Type B pancreatic cell (in vitro differentiated cells): ENCODE measurements at regions not wholly inside any gene's neighbourhood (a gene's known extent, or its start where the extent isn't known, plus 50 kb on each side); places are given as distances from the start of the nearest gene placed in this dataset.

Experiments
- DNase-seq: peaks from one replicate; pipeline ENCODE4 v3.0.0; 2021; ENCODE audit warnings: mixed read lengths; ENCODE audit not compliant: unreplicated experiment; ENCODE audit errors: extremely low spot score
- H3K27ac Mint-ChIP-seq: 2 replicates; pipeline ENCODE4 v1.8.0; 2021; ENCODE audit warnings: mild to moderate bottlenecking, mixed read lengths
- H3K27me3 Mint-ChIP-seq: 2 replicates; pipeline ENCODE4 v1.8.0; 2021; ENCODE audit warnings: mixed read lengths
- H3K36me3 Mint-ChIP-seq: 2 replicates; pipeline ENCODE4 v1.8.0; 2021; ENCODE audit warnings: mixed read lengths
- H3K4me1 Mint-ChIP-seq: one replicate; pipeline ENCODE4 v1.8.0; 2021; ENCODE audit warnings: mixed read lengths; ENCODE audit not compliant: unreplicated experiment
- H3K4me3 Mint-ChIP-seq: 2 replicates; pipeline ENCODE4 v1.8.0; 2021; ENCODE audit warnings: mild to moderate bottlenecking, mixed read lengths
- H3K9me3 Mint-ChIP-seq: 2 replicates; pipeline ENCODE4 v1.8.0; 2021; ENCODE audit warnings: mixed read lengths
- CTCF ChIP-seq: fragments of 200-600 bp; sonication (generic); conservative IDR thresholded peaks from 2 replicates; pipeline ENCODE4 v1.5.0; 2021; ENCODE audit warnings: antibody characterized with exemption, mild to moderate bottlenecking

- no peak for TF ChIP-seq CTCF
- Mint-ChIP-seq H3K27me3 (peaks cover 13% of the 10 kb centered on the region), H3K9me3 (peaks cover 4% of the 10 kb centered on the region), H3K4me1 (peaks cover 57% of the 10 kb centered on the region), H3K4me3 (no peak overlapping the region), H3K36me3 (peaks cover 9% of the 10 kb centered on the region), H3K27ac (no peak overlapping the region)
- DNase-seq = no peak
Observed at GRCh38 chr2:120940726-120941256, 205.1 kb downstream of the GLI2 start.

- no peak overlapping the region for H3K27ac Mint-ChIP-seq
- H3K27me3 Mint-ChIP-seq = peaks cover 18% of the 10 kb centered on the region
Observed at GRCh38 chr2:120941571-120942120, 206.0 kb downstream of the GLI2 start.

DNA sequence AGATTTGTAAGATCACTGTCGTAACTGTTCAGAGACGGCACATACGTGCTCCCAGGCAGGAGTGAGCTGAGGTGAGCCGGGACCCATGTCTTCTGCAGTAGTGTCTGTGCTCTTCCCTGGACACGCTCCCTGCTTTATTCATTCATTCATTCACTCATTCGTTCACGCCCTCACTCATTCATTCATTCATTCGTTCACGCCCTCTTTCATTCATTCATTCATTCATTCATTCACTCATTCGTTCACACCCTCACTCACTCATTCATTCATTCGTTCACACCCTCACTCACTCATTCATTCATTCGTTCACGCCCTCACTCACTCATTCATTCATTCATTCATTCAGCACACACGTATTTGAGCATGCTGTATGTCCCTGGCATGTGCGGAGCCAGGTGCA is 207.0 kb downstream of the GLI2 start:
- H3K9me3 Mint-ChIP-seq = peaks cover 4% of the 10 kb centered on the region
- H3K27me3 Mint-ChIP-seq = peaks cover 18% of the 10 kb centered on the region
- H3K36me3 Mint-ChIP-seq = peaks cover 9% of the 10 kb centered on the region
- peak overlapping the region; percentile 44 for H3K27ac Mint-ChIP-seq
- no peak for DNase-seq
- H3K4me1 Mint-ChIP-seq = peaks cover 48% of the 10 kb centered on the region
- H3K4me3 Mint-ChIP-seq = no peak overlapping the region
- TF ChIP-seq CTCF = no peak

More at GRCh38 chr2:120941571-120942120, 206.0 kb downstream of the GLI2 start:
- Mint-ChIP-seq H3K36me3 (peaks cover 9% of the 10 kb centered on the region), H3K9me3 (peaks cover 4% of the 10 kb centered on the region), H3K4me3 (no peak overlapping the region), H3K4me1 (peaks cover 56% of the 10 kb centered on the region)
- DNase-seq = no peak
- no peak for TF ChIP-seq CTCF

DNA sequence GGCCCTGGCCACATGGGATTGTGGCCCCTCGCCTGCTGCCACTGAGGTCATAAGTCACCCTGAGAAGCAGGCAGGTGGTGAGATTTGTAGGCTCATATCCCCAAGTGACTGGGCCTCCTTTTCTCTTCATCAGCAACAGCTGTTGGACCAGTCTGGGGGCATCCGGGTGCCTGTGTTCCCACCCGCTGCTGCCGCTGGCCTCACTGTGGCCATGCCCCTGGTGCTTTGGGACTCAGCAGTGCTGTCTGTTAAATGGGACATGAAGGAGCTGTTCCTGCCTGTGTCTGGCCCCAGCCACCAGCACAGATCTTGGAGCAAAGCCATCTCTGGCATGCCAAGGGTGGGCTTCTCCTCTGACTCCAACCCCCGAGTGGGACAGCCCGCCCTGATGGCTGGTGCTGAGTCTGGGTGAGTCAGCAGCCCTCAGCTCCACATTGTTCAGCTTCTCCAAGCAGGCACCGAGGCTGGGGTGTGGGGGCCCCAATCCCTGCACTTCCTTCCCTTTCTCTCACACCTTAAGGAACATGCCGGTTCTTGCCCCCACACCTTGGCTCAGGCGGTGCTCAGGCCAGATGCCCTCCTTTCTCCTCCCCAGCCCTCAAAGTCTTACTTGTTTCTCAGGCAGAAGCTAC is 207.9 kb downstream of the GLI2 start:
- H3K27me3 Mint-ChIP-seq = peaks cover 18% of the 10 kb centered on the region
- DNase-seq = no peak
- H3K4me1 Mint-ChIP-seq = peaks cover 39% of the 10 kb centered on the region
- H3K9me3 Mint-ChIP-seq = peaks cover 4% of the 10 kb centered on the region
- H3K27ac Mint-ChIP-seq = no peak overlapping the region
- no peak for TF ChIP-seq CTCF
- no peak overlapping the region for H3K4me3 Mint-ChIP-seq
- H3K36me3 Mint-ChIP-seq = peaks cover 9% of the 10 kb centered on the region

DNA sequence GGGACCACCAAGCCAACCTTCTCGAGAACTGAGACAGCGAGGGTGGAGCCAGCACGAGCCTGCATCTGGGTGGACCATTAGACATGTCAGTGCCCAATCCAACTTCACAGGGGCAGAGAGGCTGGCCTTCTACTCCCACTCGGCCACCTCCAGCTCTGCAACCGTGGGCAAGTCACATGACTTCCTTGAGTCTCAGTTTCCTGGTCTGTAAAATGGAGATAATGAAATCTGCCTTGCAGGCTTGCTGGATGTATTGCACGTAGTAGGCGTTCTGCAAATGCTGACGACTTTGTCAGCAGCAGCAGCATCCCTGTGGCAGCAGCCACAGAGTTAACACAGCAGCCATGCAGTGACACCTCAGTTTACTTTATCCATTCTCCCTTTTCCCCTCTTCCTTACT is 208.9 kb downstream of the GLI2 start:
- Mint-ChIP-seq H3K27ac (no peak overlapping the region), H3K27me3 (peaks cover 18% of the 10 kb centered on the region), H3K4me3 (no peak overlapping the region), H3K9me3 (peaks cover 4% of the 10 kb centered on the region), H3K4me1 (peaks cover 32% of the 10 kb centered on the region), H3K36me3 (peaks cover 9% of the 10 kb centered on the region)
- DNase-seq = no peak
- no peak for TF ChIP-seq CTCF
